HEK293 (cell line): ENCODE measurements at regions not wholly inside any gene's neighbourhood (a gene's known extent, or its start where the extent isn't known, plus 50 kb on each side); places are given as distances from the start of the nearest gene placed in this dataset.

Experiments used
- CTCF ChIA-PET: fragments of 350-600 bp; formaldehyde crosslinking; extraction: SDS; loops from one replicate; lab custom pipeline; 2021; ENCODE audit warnings: antibody characterized with exemption; lab: Yijun Ruan, JAX
- POLR2A ChIA-PET: fragments of 300-600 bp; formaldehyde crosslinking; extraction: SDS; loops from one replicate; lab custom pipeline; 2020; ENCODE audit warnings: antibody characterized with exemption, inconsistent platforms; lab: Yijun Ruan, JAX
- H3K27ac ChIP-seq: fragments of 200-500 bp; sonication (Bioruptor generic); 2 replicates; pipeline ENCODE4 v1.5.1; 2014; ENCODE audit warnings: low read depth, low read length, control low read depth, inconsistent platforms; ENCODE audit errors: extremely low read depth
- H3K36me3 ChIP-seq, 2 experiments: fragments of 200-500 bp in 1 of 2; sonication (Bioruptor generic) in 1 of 2; 1 replicate in 1 of 2; 2 replicates in 1 of 2; pipeline ENCODE4 v1.5.1; 2014 to 2017; ENCODE audit warnings: inconsistent platforms in 2 of 2, low read length in 2 of 2; ENCODE audit not compliant: control insufficient read depth in 2 of 2, insufficient read depth in 1 of 2
- H3K4me1 ChIP-seq: fragments of 200-500 bp; sonication (Bioruptor generic); 2 replicates; pipeline ENCODE4 v1.5.1; 2014; ENCODE audit warnings: mild to moderate bottlenecking, low read length, inconsistent platforms; ENCODE audit not compliant: control insufficient read depth, insufficient read depth
- H3K4me3 ChIP-seq: 2 replicates; pipeline ENCODE4 v1.5.1; 2011; ENCODE audit warnings: low read depth, mild to moderate bottlenecking, control low read depth, low read length, moderate library complexity
- H3K9me3 ChIP-seq: fragments of 200-500 bp; sonication (Bioruptor generic); 2 replicates; pipeline ENCODE4 v1.5.1; 2014; ENCODE audit warnings: low read depth, low read length, inconsistent platforms; ENCODE audit not compliant: control insufficient read depth, insufficient read depth
- HIC1 ChIP-seq: fragments of 450-650 bp; formaldehyde crosslinking; IDR thresholded peaks from 2 replicates; pipeline ENCODE4 v1.5.1; 2016; ENCODE audit warnings: missing biosample characterization, missing genetic modification characterization
- HOXA7 ChIP-seq: sonication (generic); formaldehyde crosslinking; IDR thresholded peaks from 2 replicates; pipeline ENCODE4 v1.8.1; 2022; ENCODE audit warnings: missing genetic modification reagents, borderline replicate concordance
- IKZF3 ChIP-seq: fragments of 450-650 bp; IDR thresholded peaks from 2 replicates; pipeline ENCODE4 v1.5.0; 2018; ENCODE audit warnings: missing biosample characterization, mild to moderate bottlenecking, missing genetic modification characterization, moderate library complexity
- KLF8 ChIP-seq: fragments of 450-650 bp; formaldehyde crosslinking; IDR thresholded peaks from 2 replicates; pipeline ENCODE4 v1.5.1; 2016; ENCODE audit warnings: missing biosample characterization, missing genetic modification characterization
- KLF9 ChIP-seq: fragments of 450-650 bp; formaldehyde crosslinking; IDR thresholded peaks from 2 replicates; pipeline ENCODE4 v1.5.1; 2016; ENCODE audit warnings: missing biosample characterization, missing genetic modification characterization, low read depth
- PRDM1 ChIP-seq: fragments of 450-650 bp; formaldehyde crosslinking; IDR thresholded peaks from 2 replicates; pipeline ENCODE4; 2016; ENCODE audit warnings: missing biosample characterization, missing genetic modification characterization
- SETDB1 ChIP-seq: IDR thresholded peaks from one replicate; pipeline ENCODE4 v1.6.1; 2017; ENCODE audit warnings: mild to moderate bottlenecking, low read length, moderate library complexity, mixed read lengths; ENCODE audit not compliant: insufficient read length
- ZBTB44 ChIP-seq: fragments of 450-650 bp; IDR thresholded peaks from 2 replicates; pipeline ENCODE4 v1.5.1; 2018; ENCODE audit warnings: missing biosample characterization, mild to moderate bottlenecking, missing genetic modification characterization
- ZBTB6 ChIP-seq: fragments of 450-650 bp; formaldehyde crosslinking; IDR thresholded peaks from 2 replicates; pipeline ENCODE4 v1.5.1; 2017; ENCODE audit warnings: missing biosample characterization, missing genetic modification characterization
- ZNF114 ChIP-seq: fragments of 450-650 bp; formaldehyde crosslinking; IDR thresholded peaks from 2 replicates; pipeline ENCODE4 v1.5.0; 2017; ENCODE audit warnings: missing biosample characterization, missing genetic modification characterization
- ZNF157 ChIP-seq: fragments of 450-650 bp; formaldehyde crosslinking; IDR thresholded peaks from 2 replicates; pipeline ENCODE4 v1.5.1; 2016; ENCODE audit warnings: missing biosample characterization, missing genetic modification characterization
- ZNF280C ChIP-seq: fragments of 450-650 bp; formaldehyde crosslinking; IDR thresholded peaks from 2 replicates; pipeline ENCODE4 v1.5.1; 2016; ENCODE audit warnings: missing biosample characterization, missing genetic modification characterization
- ZNF350 ChIP-seq: fragments of 450-650 bp; formaldehyde crosslinking; IDR thresholded peaks from 2 replicates; pipeline ENCODE4 v1.5.0; 2017; ENCODE audit warnings: missing biosample characterization, mild to moderate bottlenecking, missing genetic modification characterization
- ZNF558 ChIP-seq: fragments of 450-650 bp; formaldehyde crosslinking; IDR thresholded peaks from 2 replicates; pipeline ENCODE4 v1.5.1; 2016; ENCODE audit warnings: missing biosample characterization, missing genetic modification characterization
- ZNF561 ChIP-seq: fragments of 450-650 bp; IDR thresholded peaks from 2 replicates; pipeline ENCODE4 v1.5.1; 2018; ENCODE audit warnings: missing biosample characterization, missing genetic modification characterization, borderline replicate concordance
- ZNF654 ChIP-seq: fragments of 450-650 bp; formaldehyde crosslinking; IDR thresholded peaks from 2 replicates; pipeline ENCODE4 v1.5.1; 2016; ENCODE audit warnings: low read depth, missing biosample characterization, missing genetic modification characterization
- ZNF664 ChIP-seq: fragments of 450-650 bp; formaldehyde crosslinking; IDR thresholded peaks from 2 replicates; pipeline ENCODE4 v1.5.1; 2016; ENCODE audit warnings: missing biosample characterization, missing genetic modification characterization
- ZNF701 ChIP-seq: fragments of 450-650 bp; formaldehyde crosslinking; IDR thresholded peaks from 2 replicates; pipeline ENCODE4 v1.5.1; 2016; ENCODE audit warnings: missing biosample characterization, missing genetic modification characterization
- ZXDB ChIP-seq: fragments of 450-650 bp; formaldehyde crosslinking; IDR thresholded peaks from 2 replicates; pipeline ENCODE4 v1.5.1; 2016; ENCODE audit warnings: missing biosample characterization, missing genetic modification characterization
- TF ChIP-seq, protein P1 (sequence below): fragments of 450-650 bp; formaldehyde crosslinking; IDR thresholded peaks from 2 replicates; pipeline ENCODE4 v1.5.1; 2016; ENCODE audit warnings: missing biosample characterization, missing genetic modification characterization
- TF ChIP-seq, protein P2 (sequence below): fragments of 450-650 bp; formaldehyde crosslinking; conservative IDR thresholded peaks from 2 replicates; pipeline ENCODE4 v1.5.1; 2016; ENCODE audit warnings: low read depth, missing biosample characterization, missing genetic modification characterization

GRCh38 chr6:74311431-74311830, 615.4 kb downstream of the CD109 start (continued):
- no peak for TF ChIP-seq ZBTB6 (tag by site-specific recombination)
- TF ChIP-seq, all 188 proteins: peak for 0

DNA sequence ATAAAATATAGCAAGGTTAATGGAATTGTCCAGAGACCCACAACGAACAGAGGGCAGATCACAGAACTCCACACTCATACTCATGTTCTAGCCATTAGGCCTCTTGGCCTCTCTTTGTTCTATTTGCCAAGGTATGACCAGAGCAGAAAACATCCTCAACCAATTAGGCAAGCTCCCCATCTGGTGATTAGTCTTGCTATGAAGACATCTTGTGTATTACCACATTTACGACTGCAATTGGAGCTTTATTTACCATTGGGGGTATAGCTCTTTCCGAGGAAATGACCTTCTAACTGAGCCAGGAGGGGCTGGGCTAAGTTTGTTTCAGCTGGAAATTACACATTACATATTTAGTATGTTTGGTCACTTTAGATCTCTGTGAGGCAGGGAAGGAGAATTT, 593.9 kb downstream of the CD109 start:
- Histone ChIP-seq H3K27ac (no peak overlapping the region), H3K4me1 (no peaks in the 10 kb centered on the region), H3K36me3 (no peaks in the 10 kb centered on the region), H3K9me3 (no peaks in the 10 kb centered on the region), H3K4me3 (no peak overlapping the region)
- TF ChIP-seq ZBTB44 (tag by site-specific recombination) (no peak), HIC1 (tag by site-specific recombination) (no peak), ZXDB (tag by site-specific recombination) (no peak), ZNF664 (tag by site-specific recombination) (no peak), ZNF701 (tag by site-specific recombination) (no peak), KLF9 (tag by site-specific recombination) (no peak), ZNF654 (tag by site-specific recombination) (no peak), ZNF114 (no peak), PRDM1 (no peak), KLF8 (no peak), HOXA7 (CRISPR knock-in tag) (no peak), ZNF157 (no peak), ZNF558 (tag by site-specific recombination) (no peak), IKZF3 (tag by site-specific recombination) (no peak), ZNF350 (tag by site-specific recombination) (no peak), SETDB1 (no peak)
- TF ChIP-seq, protein P1, sequence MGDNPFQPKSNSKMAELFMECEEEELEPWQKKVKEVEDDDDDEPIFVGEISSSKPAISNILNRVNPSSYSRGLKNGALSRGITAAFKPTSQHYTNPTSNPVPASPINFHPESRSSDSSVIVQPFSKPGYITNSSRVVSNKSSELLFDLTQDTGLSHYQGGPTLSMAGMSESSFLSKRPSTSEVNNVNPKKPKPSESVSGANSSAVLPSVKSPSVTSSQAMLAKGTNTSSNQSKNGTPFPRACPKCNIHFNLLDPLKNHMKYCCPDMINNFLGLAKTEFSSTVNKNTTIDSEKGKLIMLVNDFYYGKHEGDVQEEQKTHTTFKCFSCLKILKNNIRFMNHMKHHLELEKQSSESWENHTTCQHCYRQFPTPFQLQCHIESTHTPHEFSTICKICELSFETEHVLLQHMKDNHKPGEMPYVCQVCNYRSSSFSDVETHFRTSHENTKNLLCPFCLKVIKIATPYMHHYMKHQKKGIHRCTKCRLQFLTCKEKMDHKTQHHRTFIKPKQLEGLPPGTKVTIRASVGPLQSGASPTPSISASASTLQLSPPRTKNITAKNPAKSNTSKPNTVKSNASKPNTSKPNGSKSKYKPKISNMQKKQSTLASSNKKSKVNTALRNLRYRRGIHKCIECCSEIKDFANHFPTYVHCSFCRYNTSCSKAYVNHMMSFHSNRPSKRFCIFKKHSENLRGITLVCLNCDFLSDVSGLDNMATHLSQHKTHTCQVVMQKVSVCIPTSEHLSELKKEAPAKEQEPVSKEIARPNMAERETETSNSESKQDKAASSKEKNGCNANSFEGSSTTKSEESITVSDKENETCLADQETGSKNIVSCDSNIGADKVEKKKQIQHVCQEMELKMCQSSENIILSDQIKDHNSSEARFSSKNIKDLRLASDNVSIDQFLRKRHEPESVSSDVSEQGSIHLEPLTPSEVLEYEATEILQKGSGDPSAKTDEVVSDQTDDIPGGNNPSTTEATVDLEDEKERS (tag by site-specific recombination) = no peak
- POLR2A ChIA-PET = no interaction called here
- CTCF ChIA-PET = no interaction called here

GRCh38 chr6:74287932-74288331, 591.9 kb downstream of the CD109 start:
- Histone ChIP-seq H3K27ac (no peak overlapping the region), H3K4me3 (no peak overlapping the region), H3K9me3 (no peaks in the 10 kb centered on the region), H3K36me3 (no peaks in the 10 kb centered on the region), H3K4me1 (no peaks in the 10 kb centered on the region)
- ChIA-PET CTCF (no interaction called here), POLR2A (no interaction called here)
- TF ChIP-seq ZNF561 (tag by site-specific recombination) = no peak
- TF ChIP-seq ZNF701 (tag by site-specific recombination) = no peak
- TF ChIP-seq, protein P2, sequence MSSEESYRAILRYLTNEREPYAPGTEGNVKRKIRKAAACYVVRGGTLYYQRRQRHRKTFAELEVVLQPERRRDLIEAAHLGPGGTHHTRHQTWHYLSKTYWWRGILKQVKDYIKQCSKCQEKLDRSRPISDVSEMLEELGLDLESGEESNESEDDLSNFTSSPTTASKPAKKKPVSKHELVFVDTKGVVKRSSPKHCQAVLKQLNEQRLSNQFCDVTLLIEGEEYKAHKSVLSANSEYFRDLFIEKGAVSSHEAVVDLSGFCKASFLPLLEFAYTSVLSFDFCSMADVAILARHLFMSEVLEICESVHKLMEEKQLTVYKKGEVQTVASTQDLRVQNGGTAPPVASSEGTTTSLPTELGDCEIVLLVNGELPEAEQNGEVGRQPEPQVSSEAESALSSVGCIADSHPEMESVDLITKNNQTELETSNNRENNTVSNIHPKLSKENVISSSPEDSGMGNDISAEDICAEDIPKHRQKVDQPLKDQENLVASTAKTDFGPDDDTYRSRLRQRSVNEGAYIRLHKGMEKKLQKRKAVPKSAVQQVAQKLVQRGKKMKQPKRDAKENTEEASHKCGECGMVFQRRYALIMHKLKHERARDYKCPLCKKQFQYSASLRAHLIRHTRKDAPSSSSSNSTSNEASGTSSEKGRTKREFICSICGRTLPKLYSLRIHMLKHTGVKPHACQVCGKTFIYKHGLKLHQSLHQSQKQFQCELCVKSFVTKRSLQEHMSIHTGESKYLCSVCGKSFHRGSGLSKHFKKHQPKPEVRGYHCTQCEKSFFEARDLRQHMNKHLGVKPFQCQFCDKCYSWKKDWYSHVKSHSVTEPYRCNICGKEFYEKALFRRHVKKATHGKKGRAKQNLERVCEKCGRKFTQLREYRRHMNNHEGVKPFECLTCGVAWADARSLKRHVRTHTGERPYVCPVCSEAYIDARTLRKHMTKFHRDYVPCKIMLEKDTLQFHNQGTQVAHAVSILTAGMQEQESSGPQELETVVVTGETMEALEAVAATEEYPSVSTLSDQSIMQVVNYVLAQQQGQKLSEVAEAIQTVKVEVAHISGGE (tag by site-specific recombination) = no peak
- no peak for TF ChIP-seq ZNF280C
